Endodermal cell (in vitro differentiated cells): ENCODE measurements at regions not wholly inside any gene's neighbourhood (a gene's known extent, or its start where the extent isn't known, plus 50 kb on each side); places are given as distances from the start of the nearest gene placed in this dataset.

Experiments used
- DNase-seq: peaks from one replicate; pipeline ENCODE4 v3.0.0-alpha.2; 2017
- H3K27ac ChIP-seq: 2 replicates; pipeline ENCODE4 v1.5.1; 2013; ENCODE audit warnings: mild to moderate bottlenecking, low read depth, low read length, moderate library complexity
- H3K27me3 ChIP-seq: 2 replicates; pipeline ENCODE4 v1.6.1; 2013; ENCODE audit warnings: mild to moderate bottlenecking, low read length, moderate library complexity; ENCODE audit not compliant: insufficient read depth, control insufficient read depth, poor library complexity, severe bottlenecking
- H3K36me3 ChIP-seq: 2 replicates; pipeline ENCODE4 v1.7.0; 2013; ENCODE audit warnings: mild to moderate bottlenecking, low read length, moderate library complexity; ENCODE audit not compliant: control insufficient read depth, insufficient read depth
- H3K4me1 ChIP-seq: one replicate; pipeline ENCODE4 v1.7.0; 2013; ENCODE audit warnings: low read length; ENCODE audit not compliant: control insufficient read depth, insufficient read depth
- H3K4me3 ChIP-seq: 2 replicates; pipeline ENCODE4 v1.5.1; 2013; ENCODE audit warnings: mild to moderate bottlenecking, low read length, moderate library complexity
- H3K9ac ChIP-seq: 2 replicates; pipeline ENCODE4 v1.6.1; 2013; ENCODE audit warnings: mild to moderate bottlenecking, low read length, moderate library complexity; ENCODE audit not compliant: poor library complexity, severe bottlenecking; ENCODE audit errors: extremely low read depth
- H3K9me3 ChIP-seq: 2 replicates; pipeline ENCODE4 v1.6.1; 2013; ENCODE audit warnings: mild to moderate bottlenecking, low read length, moderate library complexity; ENCODE audit not compliant: control insufficient read depth
- H3K27ac Mint-ChIP-seq: 2 replicates; pipeline ENCODE4 v1.8.0; 2020; ENCODE audit warnings: mixed read lengths
- H3K27me3 Mint-ChIP-seq: 2 replicates; pipeline ENCODE4 v1.8.0; 2021; ENCODE audit warnings: mild to moderate bottlenecking, mixed read lengths; ENCODE audit not compliant: insufficient read depth
- H3K36me3 Mint-ChIP-seq: 2 replicates; pipeline ENCODE4 v1.8.0; 2020; ENCODE audit warnings: low read depth, mixed read lengths
- H3K4me1 Mint-ChIP-seq: 2 replicates; pipeline ENCODE4 v1.8.0; 2020; ENCODE audit warnings: mixed read lengths
- H3K4me3 Mint-ChIP-seq: 2 replicates; pipeline ENCODE4 v1.8.0; 2020; ENCODE audit warnings: mild to moderate bottlenecking, moderate library complexity, mixed read lengths
- H3K9me3 Mint-ChIP-seq: 2 replicates; pipeline ENCODE4 v1.8.0; 2020; ENCODE audit warnings: mild to moderate bottlenecking, mixed read lengths
- CTCF ChIP-seq: fragments of 200-600 bp; sonication (generic); conservative IDR thresholded peaks from 2 replicates; pipeline ENCODE4 v1.5.0; 2021; ENCODE audit warnings: antibody characterized with exemption, mild to moderate bottlenecking
- WGBS, 2 experiments: methylation state at CpG; one replicate each; pipeline versions ENCODE4 v1.1.5 to v1.1.7; 2013; ENCODE audit warnings: missing lambda C conversion rate in 2 of 2, mixed read lengths in 1 of 2; ENCODE audit not compliant: insufficient coverage in 1 of 2, insufficient read length in 1 of 2; 5-methylcytosine and 5-hydroxymethylcytosine counted together

GRCh38 chr12:84305144-84305543 lies 607.5 kb downstream of the SLC6A15 start:
- no peak for DNase-seq
- Mint-ChIP-seq H3K4me1 (no peaks in the 10 kb centered on the region), H3K27ac (no peak overlapping the region), H3K36me3 (no peaks in the 10 kb centered on the region), H3K9me3 (no peaks in the 10 kb centered on the region), H3K4me3 (no peak overlapping the region), H3K27me3 (no peaks in the 10 kb centered on the region)
- WGBS, 2 experiments: 91 to 93% methylated on average over 2 to 3 of the region's 3 CpGs
- no peak overlapping the region for H3K27ac ChIP-seq
- no peaks in the 10 kb centered on the region for H3K36me3 ChIP-seq
- H3K4me1 ChIP-seq: no peaks in the 10 kb centered on the region
- no peaks in the 10 kb centered on the region for H3K27me3 ChIP-seq
- H3K9me3 ChIP-seq: no peaks in the 10 kb centered on the region
- H3K4me3 ChIP-seq: no peak overlapping the region
- no peak for TF ChIP-seq CTCF
- H3K9ac ChIP-seq: no peak overlapping the region

- H3K27ac Mint-ChIP-seq: no peak overlapping the region
- peaks cover 2% of the 10 kb centered on the region for H3K27me3 Mint-ChIP-seq
- Histone ChIP-seq H3K9ac (no peak overlapping the region), H3K36me3 (no peaks in the 10 kb centered on the region), H3K27ac (no peak overlapping the region), H3K4me3 (no peak overlapping the region), H3K27me3 (no peaks in the 10 kb centered on the region), H3K9me3 (peaks cover 8% of the 10 kb centered on the region), H3K4me1 (no peaks in the 10 kb centered on the region)
- H3K9me3 Mint-ChIP-seq: no peaks in the 10 kb centered on the region
- DNase-seq: no peak
- no peak overlapping the region for H3K4me3 Mint-ChIP-seq
- WGBS, 2 experiments: 94% methylated on average over 2 of the region's 2 CpGs; no CpG with 5 or more reads in 1 of the 2 experiments
- H3K36me3 Mint-ChIP-seq: no peaks in the 10 kb centered on the region
- TF ChIP-seq CTCF: no peak
- H3K4me1 Mint-ChIP-seq: no peaks in the 10 kb centered on the region
Observed at GRCh38 chr12:84294246-84294645, 618.4 kb downstream of the SLC6A15 start.

GRCh38 chr12:84290168-84290567 lies 622.4 kb downstream of the SLC6A15 start:
- Mint-ChIP-seq H3K4me1 (no peaks in the 10 kb centered on the region), H3K27ac (no peak overlapping the region)

More at GRCh38 chr12:84290168-84290567, 622.4 kb downstream of the SLC6A15 start:
- Mint-ChIP-seq H3K4me3 (no peak overlapping the region), H3K27me3 (peaks cover 5% of the 10 kb centered on the region), H3K36me3 (no peaks in the 10 kb centered on the region), H3K9me3 (no peaks in the 10 kb centered on the region)
- no peaks in the 10 kb centered on the region for H3K36me3 ChIP-seq
- H3K27ac ChIP-seq: no peak overlapping the region
- H3K9ac ChIP-seq: no peak overlapping the region
- no peaks in the 10 kb centered on the region for H3K4me1 ChIP-seq
- DNase-seq: no peak
- no peaks in the 10 kb centered on the region for H3K27me3 ChIP-seq
- TF ChIP-seq CTCF: no peak
- no peaks in the 10 kb centered on the region for H3K9me3 ChIP-seq
- no peak overlapping the region for H3K4me3 ChIP-seq
